ENCODE measurements at regions not wholly inside any gene's neighbourhood (a gene's known extent, or its start where the extent isn't known, plus 50 kb on each side); places are given as distances from the start of the nearest gene placed in this dataset.
A peak's percentile ranks its signal among the peaks of the same experiment; 100 is the strongest.

GRCh38 chr12:47562201-47562600, 143.6 kb downstream of the RPAP3 start:
- in situ Hi-C loops (cut with HindIII; ENCODE audit: low sequenced_read_pairs), result no loop called here
- no peak for DNase-seq (ENCODE audit: low spot score)

- no peak for DNase-seq (ENCODE audit: low spot score)
- in situ Hi-C loops (cut with HindIII; ENCODE audit: low sequenced_read_pairs), result no loop called here
Observed at GRCh38 chr12:47561746-47562145, 144.1 kb downstream of the RPAP3 start.

GRCh38 chr12:47560415-47560814, 145.4 kb downstream of the RPAP3 start:
- no peak for DNase-seq (ENCODE audit: low spot score)
- in situ Hi-C loops (cut with HindIII; ENCODE audit: low sequenced_read_pairs), result no loop called here

- in situ Hi-C loops (cut with HindIII; ENCODE audit: low sequenced_read_pairs), result no loop called here
Observed at GRCh38 chr12:47558625-47559345, 147.0 kb downstream of the RPAP3 start.

DNA sequence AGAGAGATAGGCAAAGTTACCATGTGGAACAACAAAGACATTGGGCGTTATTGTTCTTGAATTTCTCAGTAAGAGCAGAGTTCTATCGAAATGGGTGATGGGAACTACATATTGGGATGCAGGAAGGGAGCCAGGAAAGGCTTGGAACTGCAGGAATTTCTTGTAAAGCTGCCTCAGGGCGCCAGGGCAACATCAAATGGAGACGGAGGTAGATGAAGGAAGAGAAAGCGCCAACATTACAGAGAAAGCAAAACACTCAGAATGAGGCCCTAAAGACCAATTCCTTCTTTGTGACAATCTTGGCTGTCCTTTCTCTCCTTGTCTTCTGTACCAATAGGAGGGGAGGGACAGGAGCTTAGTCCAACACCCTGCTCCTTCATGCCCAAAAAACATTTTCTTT, 148.4 kb downstream of the RPAP3 start:
- in situ Hi-C loops (cut with HindIII; ENCODE audit: low sequenced_read_pairs), result no loop called here

More at GRCh38 chr12:47558625-47559345, 147.0 kb downstream of the RPAP3 start:
- DNase-seq (ENCODE audit: low spot score), result no peak

DNA sequence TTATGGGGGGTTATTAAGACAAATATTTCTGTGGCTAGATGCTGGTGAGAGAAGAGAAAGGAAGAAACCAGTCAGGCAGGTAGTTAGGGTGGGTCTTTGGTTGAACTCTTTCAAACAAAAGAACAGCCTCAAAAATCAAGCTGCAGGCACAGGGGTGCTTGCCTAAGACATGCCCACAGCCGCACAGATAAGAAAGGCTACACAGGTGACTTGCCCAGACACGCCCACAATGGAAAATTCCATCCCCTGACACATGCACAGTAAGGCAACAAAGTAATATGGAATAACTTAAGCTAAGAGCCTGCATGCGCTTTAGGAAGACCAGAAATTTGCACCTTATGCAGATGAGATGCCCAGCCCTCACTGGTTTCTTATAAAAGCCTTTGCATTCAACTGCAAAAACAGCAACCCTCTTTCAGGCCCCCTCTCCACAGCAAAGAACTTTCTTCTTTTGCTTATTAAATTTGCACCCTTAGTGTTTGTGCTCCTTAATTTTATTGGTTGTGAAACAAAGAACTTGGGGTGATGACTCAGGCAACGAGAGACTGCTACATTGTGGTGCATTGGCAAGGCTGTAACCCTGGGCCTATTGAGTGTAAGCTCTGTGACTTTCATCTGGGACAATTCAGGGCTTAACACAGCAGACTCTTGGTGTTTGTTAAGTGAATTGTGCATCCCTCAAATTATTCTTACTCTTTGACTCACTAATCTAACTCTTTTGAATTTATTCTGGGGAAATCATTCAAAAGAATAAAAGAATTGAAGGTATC, 149.4 kb downstream of the RPAP3 start:
- DNase-seq (ENCODE audit: low spot score), result no peak
- in situ Hi-C loops (cut with HindIII; ENCODE audit: low sequenced_read_pairs), result no loop called here

More for the DNA sequence above, 148.4 kb downstream of the RPAP3 start:
- peak; percentile 8 for DNase-seq (ENCODE audit: low spot score)

DNA sequence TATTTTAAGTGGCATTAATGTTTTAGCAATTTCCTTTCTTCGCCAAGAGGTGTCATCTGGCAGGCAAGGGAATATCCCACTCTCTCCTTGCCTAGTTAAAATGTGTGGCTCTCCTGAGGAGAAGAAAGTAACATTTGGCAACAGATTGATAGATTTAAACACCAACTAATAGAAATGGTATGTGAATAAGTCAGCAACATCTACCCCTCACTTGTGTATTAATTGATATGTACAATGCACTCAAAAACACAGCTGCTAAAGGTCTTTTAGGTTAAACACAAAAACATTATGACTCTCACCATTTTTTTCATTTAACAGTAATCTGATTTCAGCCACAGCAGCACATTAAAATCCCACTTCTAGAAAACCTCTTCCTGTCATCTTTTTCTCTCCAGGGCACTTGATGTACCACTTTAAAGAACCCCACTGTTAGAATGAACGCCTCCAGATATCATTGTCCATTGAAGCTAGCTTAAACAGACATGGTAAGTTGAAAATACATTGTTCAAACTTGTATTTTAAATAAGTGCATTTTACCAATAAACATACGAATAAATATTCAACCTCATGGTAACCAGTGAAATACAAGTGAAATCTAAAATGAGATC, 151.7 kb downstream of the RPAP3 start:
- in situ Hi-C loops (cut with HindIII; ENCODE audit: low sequenced_read_pairs), result no loop called here
- no peak for DNase-seq (ENCODE audit: low spot score)

- in situ Hi-C loops (cut with HindIII; ENCODE audit: low sequenced_read_pairs), result no loop called here
- DNase-seq (ENCODE audit: low spot score), result no peak
Observed at GRCh38 chr12:47553266-47553665, 152.6 kb downstream of the RPAP3 start.

- in situ Hi-C loops (cut with HindIII; ENCODE audit: low sequenced_read_pairs), result no loop called here
- no peak for DNase-seq (ENCODE audit: low spot score)
Observed at GRCh38 chr12:47551426-47551851, 154.4 kb downstream of the RPAP3 start.

DNA sequence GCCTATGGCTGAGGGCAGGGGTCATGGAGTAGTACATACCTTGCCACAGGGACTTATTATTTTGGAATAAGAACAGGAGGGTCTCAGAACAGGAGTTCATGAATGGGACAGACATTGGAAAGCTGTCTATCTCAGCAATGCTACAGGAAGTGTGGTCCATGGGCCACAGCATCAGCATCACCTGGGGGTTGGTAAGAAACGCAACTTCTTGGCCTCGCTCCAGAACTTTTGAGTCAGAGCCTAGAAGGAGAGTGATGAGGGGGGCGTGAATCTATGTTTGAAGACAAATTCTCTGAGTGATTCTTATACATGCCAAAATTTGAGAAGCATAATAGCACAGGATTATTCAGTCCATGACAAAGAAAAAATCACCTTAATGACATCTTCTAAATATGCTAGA, 156.6 kb downstream of the RPAP3 start:
- in situ Hi-C loops (cut with HindIII; ENCODE audit: low sequenced_read_pairs), result no loop called here
- no peak for DNase-seq (ENCODE audit: low spot score)

GRCh38 chr12:47548401-47548800, 157.4 kb downstream of the RPAP3 start:
- in situ Hi-C loops (cut with HindIII; ENCODE audit: low sequenced_read_pairs), result no loop called here
- DNase-seq (ENCODE audit: low spot score), result no peak

DNA sequence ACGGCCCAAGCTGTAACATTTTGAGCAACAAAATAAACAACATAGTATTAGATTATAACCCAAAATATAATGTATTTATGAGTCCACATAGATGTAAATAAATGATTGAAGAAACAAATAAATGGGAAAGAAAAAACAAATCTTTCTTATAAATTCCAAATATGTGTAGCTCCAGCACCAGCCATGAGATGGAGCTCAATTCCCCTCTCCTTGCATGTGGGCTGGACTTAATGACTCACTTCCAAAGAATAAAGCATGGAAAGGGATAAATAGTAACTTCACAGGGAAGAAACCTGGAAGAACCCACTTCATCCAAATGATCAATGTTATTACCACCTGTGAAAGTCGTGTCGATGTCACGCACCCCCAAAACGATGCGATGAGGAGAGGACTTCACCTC, 158.8 kb downstream of the RPAP3 start:
- no peak for DNase-seq (ENCODE audit: low spot score)
- in situ Hi-C loops (cut with HindIII; ENCODE audit: low sequenced_read_pairs), result no loop called here

GRCh38 chr12:47545938-47546609, 159.8 kb downstream of the RPAP3 start:
- DNase-seq (ENCODE audit: low spot score), result no peak
- in situ Hi-C loops (cut with HindIII; ENCODE audit: low sequenced_read_pairs), result no loop called here

DNA sequence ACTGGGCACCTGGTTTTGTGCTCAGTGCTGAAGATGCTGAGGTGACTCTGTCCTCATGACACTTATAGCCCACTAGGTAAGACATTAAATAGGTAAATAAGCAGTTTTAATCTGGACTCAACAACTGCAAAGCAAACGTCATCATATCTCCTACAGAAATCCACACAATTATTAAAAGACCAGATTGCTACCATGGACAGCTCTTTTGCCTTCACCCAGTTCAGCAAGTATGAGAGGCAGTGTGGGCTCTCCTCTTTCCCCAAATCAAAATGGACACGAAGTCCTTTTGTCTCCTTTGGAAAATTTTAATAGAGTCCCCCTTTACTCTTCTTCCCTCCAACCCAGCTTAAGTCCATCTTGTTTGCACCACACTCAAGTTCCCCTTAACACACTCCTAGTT, 171.1 kb downstream of the RPAP3 start:
- in situ Hi-C loops (cut with HindIII; ENCODE audit: low sequenced_read_pairs), result no loop called here
- DNase-seq (ENCODE audit: low spot score), result no peak

DNA sequence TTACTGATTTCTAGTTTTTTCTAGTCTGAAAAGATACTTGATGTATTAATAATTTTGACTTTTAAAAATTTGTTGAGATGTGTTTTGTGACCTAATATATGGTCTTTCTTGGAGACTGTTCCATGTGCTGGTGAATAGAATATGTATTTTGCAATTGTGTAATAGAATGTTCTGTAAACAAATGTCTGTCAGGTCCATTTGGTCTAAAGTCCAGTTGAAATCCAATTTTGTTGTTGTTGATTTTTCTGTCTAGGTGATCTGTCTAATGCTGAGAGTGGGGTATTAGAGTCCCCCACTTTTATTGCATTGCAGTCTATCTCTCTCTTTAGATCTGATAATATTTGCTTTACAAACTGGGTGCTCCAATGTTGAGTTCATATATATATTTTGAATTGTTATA, 175.8 kb downstream of the RPAP3 start:
- in situ Hi-C loops (cut with HindIII; ENCODE audit: low sequenced_read_pairs), result no loop called here
- no peak for DNase-seq (ENCODE audit: low spot score)

DNA sequence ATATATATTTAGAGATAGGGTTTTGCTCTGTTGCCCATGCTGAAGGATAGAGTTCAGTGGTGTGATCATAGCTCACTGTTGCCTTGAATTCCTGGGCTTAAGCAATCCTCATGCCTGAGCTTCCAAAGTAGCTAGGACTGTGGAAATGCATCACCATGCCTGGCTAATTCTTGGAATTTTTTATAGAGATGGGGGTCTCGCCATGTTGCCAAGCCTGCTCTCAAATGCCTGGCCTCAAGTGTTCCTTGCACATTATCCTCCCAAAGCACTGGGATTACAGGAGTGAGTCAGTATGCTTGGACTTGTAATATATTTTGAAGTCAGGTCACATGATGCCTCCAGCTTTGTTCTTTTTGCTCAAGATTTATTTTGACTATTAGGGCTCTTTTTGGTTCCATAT, 178.0 kb downstream of the RPAP3 start:
- in situ Hi-C loops (cut with HindIII; ENCODE audit: low sequenced_read_pairs), result no loop called here
- no peak for DNase-seq (ENCODE audit: low spot score)

DNA sequence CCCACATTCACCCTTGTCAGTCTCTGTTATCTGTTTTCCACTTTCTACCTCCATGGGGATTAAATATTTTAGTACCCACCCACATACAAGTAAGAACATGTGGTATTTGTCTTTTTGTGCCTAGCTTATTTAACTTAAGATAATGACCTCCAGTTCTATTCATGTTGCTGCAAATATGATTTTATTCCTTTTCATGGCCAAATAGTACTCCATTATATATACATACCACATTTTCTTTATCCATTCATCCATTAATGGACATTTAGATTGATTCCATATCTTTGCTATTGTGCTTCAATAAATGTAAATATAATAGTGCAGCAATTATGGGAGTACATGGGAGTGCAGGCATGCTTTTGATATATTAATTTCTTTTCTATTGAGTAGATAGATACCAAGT, 185.8 kb downstream of the RPAP3 start:
- no peak for DNase-seq (ENCODE audit: low spot score)
- in situ Hi-C loops (cut with HindIII; ENCODE audit: low sequenced_read_pairs), result no loop called here

- in situ Hi-C loops (cut with HindIII; ENCODE audit: low sequenced_read_pairs), result no loop called here
- DNase-seq (ENCODE audit: low spot score), result no peak
Observed at GRCh38 chr12:47517122-47517521, 188.7 kb downstream of the RPAP3 start.

GRCh38 chr12:47509398-47509851, 196.4 kb downstream of the RPAP3 start:
- in situ Hi-C loops (cut with HindIII; ENCODE audit: low sequenced_read_pairs), result no loop called here
- DNase-seq (ENCODE audit: low spot score), result no peak

- in situ Hi-C loops (cut with HindIII; ENCODE audit: low sequenced_read_pairs), result no loop called here
- no peak for DNase-seq (ENCODE audit: low spot score)
Observed at GRCh38 chr12:47507221-47507620, 198.6 kb downstream of the RPAP3 start.
